NCI-H446 (cell line): ENCODE measurements at regions not wholly inside any gene's neighbourhood (a gene's known extent, or its start where the extent isn't known, plus 50 kb on each side); places are given as distances from the start of the nearest gene placed in this dataset.
"Not testable (repeated sequence)": the region's sequence is repeated elsewhere in the genome, so short reads cannot be mapped to it uniquely, and the experiment has no call there.

Experiments used
- DNase-seq, 2 experiments: peaks; one replicate each; lab custom pipeline; 2025; lab: John Stamatoyannopoulos, UW

GRCh38 chr17:33562792-33563191 lies 269.7 kb upstream of the ASIC2 start:
- no peak for DNase-seq

- DNase-seq: no peak
Measured at GRCh38 chr17:33564146-33564545, 271.1 kb upstream of the ASIC2 start.

GRCh38 chr17:33567223-33567622 lies 274.1 kb upstream of the ASIC2 start:
- DNase-seq: no peak

- DNase-seq: no peak
Measured at GRCh38 chr17:33572615-33573014, 279.5 kb upstream of the ASIC2 start.

GRCh38 chr17:33574942-33575445 lies 281.9 kb upstream of the ASIC2 start:
- DNase-seq: no peak

GRCh38 chr17:33579740-33580139 lies 286.6 kb upstream of the ASIC2 start:
- DNase-seq: not testable (repeated sequence)

- DNase-seq: no peak
Measured at GRCh38 chr17:33580215-33580614, 287.1 kb upstream of the ASIC2 start.

- DNase-seq: no peak
Measured at GRCh38 chr17:33582661-33583060, 289.6 kb upstream of the ASIC2 start.

GRCh38 chr17:33583518-33584417 lies 290.7 kb upstream of the ASIC2 start:
- no peak for DNase-seq

GRCh38 chr17:33593991-33594390 lies 300.9 kb upstream of the ASIC2 start:
- no peak for DNase-seq

- DNase-seq: no peak
Measured at GRCh38 chr17:33595828-33596227, 302.7 kb upstream of the ASIC2 start.

- no peak for DNase-seq
Measured at GRCh38 chr17:33596899-33597298, 303.8 kb upstream of the ASIC2 start.

GRCh38 chr17:33598797-33599196 lies 305.7 kb upstream of the ASIC2 start:
- no peak for DNase-seq

- DNase-seq: no peak
Measured at GRCh38 chr17:33602981-33603380, 309.9 kb upstream of the ASIC2 start.

GRCh38 chr17:33603789-33604188 lies 310.7 kb upstream of the ASIC2 start:
- DNase-seq: no peak

GRCh38 chr17:33611532-33611931 lies 318.4 kb upstream of the ASIC2 start:
- no peak for DNase-seq

- DNase-seq: no peak
Measured at GRCh38 chr17:33615861-33616260, 322.8 kb upstream of the ASIC2 start.

GRCh38 chr17:33623841-33624240 lies 330.7 kb upstream of the ASIC2 start:
- no peak for DNase-seq

- DNase-seq: no peak
Measured at GRCh38 chr17:33628500-33629346, 335.6 kb upstream of the ASIC2 start.

GRCh38 chr17:33633446-33633845 lies 340.4 kb upstream of the ASIC2 start:
- no peak for DNase-seq

- DNase-seq: no peak
Measured at GRCh38 chr17:33637534-33637933, 344.4 kb upstream of the ASIC2 start.

- DNase-seq: no peak
Measured at GRCh38 chr17:33639103-33639880, 346.2 kb upstream of the ASIC2 start.
